ENCODE measurements at regions not wholly inside any gene's neighbourhood (a gene's known extent, or its start where the extent isn't known, plus 50 kb on each side); places are given as distances from the start of the nearest gene placed in this dataset.

DNA sequence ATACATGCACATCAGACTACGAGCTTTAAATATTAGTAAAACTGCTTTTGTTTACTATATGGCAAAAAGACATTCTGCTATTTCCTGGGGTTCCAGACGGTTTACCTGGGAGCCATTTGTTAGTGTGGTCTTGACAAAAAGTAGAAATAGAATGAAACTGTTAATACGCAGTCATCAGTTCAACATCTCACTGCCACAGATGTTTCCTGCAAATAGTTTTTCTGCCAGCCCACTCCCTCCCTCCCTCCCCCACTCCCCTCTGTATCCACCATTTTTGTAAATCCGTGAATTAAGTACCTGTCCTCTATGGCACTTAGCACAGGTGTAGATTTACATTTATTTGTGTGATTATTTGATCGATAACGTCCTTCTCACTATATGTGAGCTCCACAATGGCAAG lies 74.6 kb upstream of the TPK1 start:
- DNase-seq, result no peak

DNA sequence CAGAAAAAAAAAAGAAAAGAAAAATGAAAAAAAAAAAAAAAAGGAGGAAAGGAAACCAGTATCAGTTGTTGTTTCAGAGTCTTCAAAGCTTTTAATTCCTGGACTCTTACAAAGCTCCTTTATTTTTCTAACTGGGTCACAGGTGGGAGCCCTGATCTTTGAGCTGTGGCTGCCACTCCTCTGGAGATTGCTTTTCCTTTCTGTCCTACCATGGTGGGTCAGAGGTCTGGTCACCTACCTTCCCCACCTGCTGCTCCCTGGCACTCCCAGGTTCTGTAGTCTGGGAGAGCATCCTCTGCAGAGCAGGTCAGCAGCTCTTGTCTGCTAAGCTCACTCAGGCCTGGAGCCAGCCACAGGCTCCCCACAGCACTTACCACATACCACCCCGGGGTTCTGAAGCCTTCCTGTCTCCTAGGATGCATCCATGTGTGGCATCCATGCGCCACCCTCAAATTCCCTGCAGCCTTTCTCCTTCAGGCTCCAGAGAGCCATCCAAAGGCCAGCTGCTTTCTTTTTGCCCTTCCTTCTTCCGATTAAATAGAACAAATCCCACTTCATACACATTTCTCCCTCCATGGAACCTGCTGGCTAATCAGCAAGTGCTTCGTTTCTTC lies 73.2 kb upstream of the TPK1 start:
- DNase-seq, result no peak

DNA sequence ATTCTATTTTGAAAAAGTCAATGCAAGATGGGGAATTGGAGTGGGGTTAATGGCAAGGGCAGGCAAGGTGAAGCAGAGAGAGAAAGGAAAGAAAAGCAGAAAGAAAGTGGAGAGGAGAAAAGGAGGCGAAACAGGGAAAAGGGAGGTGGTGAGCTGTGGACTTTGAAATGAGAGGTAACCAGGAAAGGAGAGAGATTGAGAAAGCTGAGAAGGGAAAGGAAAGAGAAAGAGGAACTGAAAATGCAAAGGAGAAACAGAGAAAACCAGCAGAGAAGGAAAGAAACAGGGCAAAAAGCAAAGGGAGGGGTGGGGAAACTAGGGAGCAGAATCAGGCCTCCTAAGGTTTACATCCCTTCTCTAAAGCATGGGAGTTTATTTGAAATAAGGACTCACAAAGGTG lies 72.5 kb upstream of the TPK1 start:
- no peak for DNase-seq

DNA sequence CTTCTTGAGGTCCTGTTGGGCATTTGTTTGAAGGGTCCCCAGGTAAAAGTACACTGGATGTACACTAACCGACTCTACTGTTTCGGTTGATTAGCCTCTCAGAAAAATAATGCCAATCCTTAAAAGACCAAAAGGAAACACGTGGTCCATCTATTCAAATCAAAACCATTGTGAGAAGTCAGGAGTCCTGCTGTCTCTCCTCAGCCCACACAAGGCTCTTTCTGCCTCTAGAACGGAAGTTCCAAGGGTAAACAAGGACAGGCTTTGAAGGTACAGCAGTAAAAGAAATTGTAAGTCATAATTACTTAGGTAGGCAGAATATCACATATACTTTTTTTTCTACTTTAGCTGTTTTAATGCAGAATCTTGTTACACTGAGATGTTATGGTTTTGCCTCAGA lies 71.7 kb upstream of the TPK1 start:
- DNase-seq, result no peak

DNA sequence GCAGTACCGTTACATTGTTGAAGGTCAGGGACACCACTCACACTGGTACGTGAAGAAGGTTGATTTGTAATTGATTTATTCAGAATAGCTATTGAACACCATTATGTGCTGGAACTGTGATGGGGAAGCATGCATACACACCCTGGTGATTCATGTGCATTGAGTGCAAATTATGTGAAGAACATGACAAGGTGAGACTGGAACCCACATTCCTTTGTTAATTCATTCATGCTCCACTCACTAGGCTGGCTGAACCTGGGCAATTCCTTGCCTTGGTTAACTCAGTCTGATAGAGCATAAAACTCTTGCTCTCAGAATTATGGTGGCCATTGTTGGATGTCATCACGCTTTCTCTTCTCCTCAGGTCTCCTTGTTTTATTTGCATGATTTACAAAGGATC lies 67.3 kb upstream of the TPK1 start:
- no peak for DNase-seq

GRCh38 chr7:144892761-144893160 lies 56.9 kb upstream of the TPK1 start:
- DNase-seq, result no peak

Data from T-helper 9 cell (primary cell).